HUES6 (cell line): ENCODE measurements at regions not wholly inside any gene's neighbourhood (a gene's known extent, or its start where the extent isn't known, plus 50 kb on each side); places are given as distances from the start of the nearest gene placed in this dataset.

Source experiments
- H3K27ac ChIP-seq: 2 replicates; pipeline ENCODE4 v1.7.0; 2013; ENCODE audit warnings: low read depth, mild to moderate bottlenecking, low read length, inconsistent platforms
- H3K27me3 ChIP-seq: 2 replicates; pipeline ENCODE4 v1.6.1; 2013; ENCODE audit warnings: low read length; ENCODE audit not compliant: control insufficient read depth, insufficient read depth
- H3K36me3 ChIP-seq: 2 replicates; pipeline ENCODE4 v1.6.1; 2013; ENCODE audit warnings: low read length; ENCODE audit not compliant: control insufficient read depth, insufficient read depth
- H3K4me1 ChIP-seq: 2 replicates; pipeline ENCODE4 v1.6.1; 2013; ENCODE audit warnings: low read length; ENCODE audit not compliant: control insufficient read depth, insufficient read depth
- H3K4me3 ChIP-seq: 2 replicates; pipeline ENCODE4 v1.5.1; 2013; ENCODE audit warnings: low read depth, low read length
- H3K9ac ChIP-seq: one replicate; pipeline ENCODE4 v1.6.1; 2013; ENCODE audit warnings: mild to moderate bottlenecking, low read length
- H3K9me3 ChIP-seq: 2 replicates; pipeline ENCODE4 v1.6.1; 2013; ENCODE audit warnings: low read depth, low read length; ENCODE audit not compliant: control insufficient read depth, insufficient read depth

DNA sequence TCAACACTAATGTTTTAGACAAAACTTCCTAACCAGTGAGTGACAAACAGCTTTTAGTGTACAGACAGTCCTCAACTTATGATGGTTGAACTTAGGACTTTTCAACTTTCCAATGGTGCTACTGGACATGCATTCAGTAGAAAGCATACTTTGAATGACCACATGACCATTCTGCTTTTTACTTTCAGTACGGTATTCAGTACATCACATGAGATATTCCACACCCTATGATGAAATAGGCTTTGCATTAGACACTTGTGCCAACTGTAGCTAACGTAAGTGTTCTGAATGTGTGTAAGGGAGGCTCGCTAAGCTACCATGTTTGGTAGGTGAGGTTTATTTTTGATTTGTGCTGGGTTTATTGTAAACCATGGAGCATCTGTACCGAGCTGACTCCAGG, 113.7 kb downstream of the WNT7A start:
- no peak overlapping the region for H3K4me3 ChIP-seq
- peaks cover 26% of the 10 kb centered on the region for H3K4me1 ChIP-seq
- H3K36me3 ChIP-seq, result no peaks in the 10 kb centered on the region
- H3K27ac ChIP-seq, result no peak overlapping the region
- H3K9me3 ChIP-seq, result peaks cover 5% of the 10 kb centered on the region; the same call in 1 of the 2 replicates
- no peaks in the 10 kb centered on the region for H3K27me3 ChIP-seq
- H3K9ac ChIP-seq, result no peak overlapping the region

DNA sequence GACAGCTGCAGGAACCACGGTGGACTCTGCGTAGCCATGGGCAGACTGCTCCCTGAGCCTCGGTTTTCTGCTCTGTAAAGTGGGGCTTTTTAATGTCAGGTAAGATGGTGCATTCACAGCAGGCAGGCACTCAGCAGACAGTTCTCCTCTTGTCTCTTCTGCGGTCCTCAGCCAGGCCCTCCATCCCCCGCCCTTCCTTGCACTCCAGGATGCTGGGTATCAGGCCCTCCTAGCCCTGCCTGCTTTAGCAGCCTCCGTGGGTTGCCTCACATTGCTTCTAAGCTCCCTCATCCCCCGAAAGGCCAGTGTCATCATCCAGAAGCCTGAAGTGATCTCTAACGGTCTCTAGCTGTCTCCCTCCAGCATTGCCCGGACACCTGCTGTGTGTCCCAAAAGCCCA, 115.7 kb downstream of the WNT7A start:
- no peak overlapping the region for H3K4me3 ChIP-seq
- no peaks in the 10 kb centered on the region for H3K36me3 ChIP-seq
- H3K4me1 ChIP-seq, result peaks cover 11% of the 10 kb centered on the region; the same call in 1 of the 2 replicates
- H3K9me3 ChIP-seq, result peaks cover 5% of the 10 kb centered on the region; the same call in 1 of the 2 replicates
- H3K9ac ChIP-seq, result no peak overlapping the region
- H3K27ac ChIP-seq, result no peak overlapping the region
- H3K27me3 ChIP-seq, result no peaks in the 10 kb centered on the region

GRCh38 chr3:13762906-13763305, 117.0 kb downstream of the WNT7A start:
- Histone ChIP-seq H3K36me3 (no peaks in the 10 kb centered on the region), H3K4me1 (peaks cover under 1% of the 10 kb centered on the region; the same call in 1 of the 2 replicates), H3K27me3 (no peaks in the 10 kb centered on the region), H3K9ac (no peak overlapping the region), H3K9me3 (peaks cover 5% of the 10 kb centered on the region; the same call in 1 of the 2 replicates), H3K27ac (no peak overlapping the region), H3K4me3 (no peak overlapping the region)

- Histone ChIP-seq H3K9me3 (peaks cover 11% of the 10 kb centered on the region), H3K36me3 (no peaks in the 10 kb centered on the region), H3K27me3 (no peaks in the 10 kb centered on the region), H3K4me1 (no peaks in the 10 kb centered on the region), H3K27ac (no peak overlapping the region), H3K9ac (no peak overlapping the region), H3K4me3 (no peak overlapping the region)
These were observed 129.1 kb downstream of the WNT7A start for GRCh38 chr3:13750731-13751130.

DNA sequence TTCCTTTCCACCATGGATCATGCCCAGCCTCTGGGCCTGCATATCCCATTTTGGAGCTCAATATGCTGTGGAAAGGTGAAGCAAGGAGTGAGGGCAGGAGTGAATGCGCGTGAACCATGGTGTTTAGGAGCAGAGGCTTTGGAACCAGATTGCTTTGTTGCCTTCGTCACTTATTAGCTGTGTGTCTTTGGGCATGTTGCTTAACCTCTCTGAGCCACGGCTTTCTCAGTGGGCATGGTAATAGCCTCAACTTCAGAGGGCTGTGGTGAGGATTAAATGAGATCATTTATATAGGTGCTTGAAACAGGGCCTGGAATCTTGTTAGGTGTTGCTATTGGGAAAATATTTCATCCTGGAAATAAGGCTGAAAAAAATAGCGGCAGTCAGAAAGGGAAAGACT, 129.7 kb downstream of the WNT7A start:
- H3K4me3 ChIP-seq, result no peak overlapping the region
- no peak overlapping the region for H3K27ac ChIP-seq
- H3K36me3 ChIP-seq, result no peaks in the 10 kb centered on the region
- H3K4me1 ChIP-seq, result no peaks in the 10 kb centered on the region
- H3K9me3 ChIP-seq, result peaks cover 7% of the 10 kb centered on the region
- no peak overlapping the region for H3K9ac ChIP-seq
- no peaks in the 10 kb centered on the region for H3K27me3 ChIP-seq

GRCh38 chr3:13749063-13749764, 130.7 kb downstream of the WNT7A start:
- Histone ChIP-seq H3K4me1 (no peaks in the 10 kb centered on the region), H3K36me3 (no peaks in the 10 kb centered on the region), H3K9me3 (0 out of 2 replicates have a peak, but pooled peaks cover 5% of the 10 kb centered on the region), H3K27ac (no peak overlapping the region), H3K27me3 (no peaks in the 10 kb centered on the region), H3K4me3 (no peak overlapping the region), H3K9ac (no peak overlapping the region)

- H3K27me3 ChIP-seq, result no peaks in the 10 kb centered on the region
- no peak overlapping the region for H3K4me3 ChIP-seq
- no peak overlapping the region for H3K27ac ChIP-seq
- peaks cover 13% of the 10 kb centered on the region; the same call in 1 of the 2 replicates for H3K9me3 ChIP-seq
- no peaks in the 10 kb centered on the region for H3K4me1 ChIP-seq
- no peak overlapping the region for H3K9ac ChIP-seq
- H3K36me3 ChIP-seq, result no peaks in the 10 kb centered on the region
These were observed 131.5 kb downstream of the WNT7A start for GRCh38 chr3:13748276-13748879.

DNA sequence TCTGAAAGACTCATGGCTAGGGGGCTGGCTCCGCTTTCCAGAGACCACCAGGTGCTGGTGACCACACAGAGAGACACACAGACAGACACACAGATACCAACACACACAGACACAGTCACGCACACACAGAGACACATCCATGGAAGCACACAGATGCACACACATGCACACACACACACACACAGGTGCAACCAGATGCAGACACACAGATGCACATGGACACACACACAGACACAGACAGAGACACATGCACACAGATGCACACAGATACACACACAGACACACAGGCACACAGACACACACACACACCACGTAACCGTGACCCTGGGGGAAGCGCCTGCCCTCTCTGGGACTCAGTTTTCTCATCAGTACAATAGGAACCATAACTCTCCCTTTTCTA, 132.2 kb downstream of the WNT7A start:
- H3K4me1 ChIP-seq, result no peaks in the 10 kb centered on the region
- H3K9ac ChIP-seq, result no peak overlapping the region
- H3K27ac ChIP-seq, result no peak overlapping the region
- no peak overlapping the region for H3K4me3 ChIP-seq
- H3K36me3 ChIP-seq, result no peaks in the 10 kb centered on the region
- no peaks in the 10 kb centered on the region for H3K27me3 ChIP-seq
- peaks cover 20% of the 10 kb centered on the region for H3K9me3 ChIP-seq

DNA sequence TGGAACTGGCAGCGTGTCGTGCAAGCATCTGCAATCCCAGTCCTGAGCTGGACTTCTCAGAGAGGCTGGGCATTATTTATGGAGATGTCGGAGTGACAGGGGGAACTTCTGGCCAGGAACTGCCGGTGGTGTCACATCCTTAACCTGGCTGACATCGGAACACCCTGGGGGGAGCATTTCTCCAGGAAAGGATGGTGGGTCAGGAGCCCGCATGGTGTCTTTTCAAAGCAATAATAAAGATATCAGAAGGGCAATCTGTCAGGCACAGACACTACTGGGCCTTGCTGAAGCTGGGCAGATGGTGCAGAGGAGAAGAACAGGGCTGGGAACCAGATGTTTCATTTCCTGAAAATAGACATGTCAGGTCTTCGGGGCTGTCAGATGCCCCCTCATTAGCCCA, 133.5 kb downstream of the WNT7A start:
- Histone ChIP-seq H3K4me3 (no peak overlapping the region), H3K9ac (no peak overlapping the region), H3K27ac (no peak overlapping the region), H3K27me3 (no peaks in the 10 kb centered on the region), H3K9me3 (peaks cover 25% of the 10 kb centered on the region), H3K4me1 (no peaks in the 10 kb centered on the region), H3K36me3 (no peaks in the 10 kb centered on the region)

DNA sequence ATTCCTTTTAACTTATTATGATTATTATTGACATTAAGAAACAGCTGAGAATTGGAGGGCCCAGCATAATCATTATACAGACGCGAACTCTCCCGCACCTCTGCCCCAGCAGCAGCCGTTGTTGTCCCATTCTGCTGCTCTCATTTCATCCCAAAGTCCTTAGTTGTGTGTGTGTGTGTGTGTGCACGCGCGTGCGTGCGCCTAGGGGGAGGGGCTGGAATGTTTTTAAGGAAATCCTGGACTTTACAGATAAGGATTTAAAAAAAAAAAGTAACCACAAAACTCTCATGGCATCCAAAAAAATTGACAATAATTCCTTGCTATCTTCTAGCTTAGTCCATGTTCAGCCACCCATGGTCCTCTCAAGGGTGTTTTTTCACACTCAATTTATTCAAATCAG, 134.2 kb downstream of the WNT7A start:
- Histone ChIP-seq H3K9me3 (peaks cover 25% of the 10 kb centered on the region), H3K9ac (no peak overlapping the region), H3K36me3 (no peaks in the 10 kb centered on the region), H3K27me3 (no peaks in the 10 kb centered on the region), H3K4me1 (no peaks in the 10 kb centered on the region), H3K4me3 (no peak overlapping the region), H3K27ac (no peak overlapping the region)

- Histone ChIP-seq H3K27me3 (no peaks in the 10 kb centered on the region), H3K9ac (no peak overlapping the region), H3K27ac (no peak overlapping the region), H3K9me3 (peaks cover 41% of the 10 kb centered on the region), H3K36me3 (no peaks in the 10 kb centered on the region), H3K4me3 (no peak overlapping the region), H3K4me1 (no peaks in the 10 kb centered on the region)
These were observed 139.1 kb downstream of the WNT7A start for GRCh38 chr3:13740795-13741194.
